NT2/D1 (cell line): ENCODE measurements at regions not wholly inside any gene's neighbourhood (a gene's known extent, or its start where the extent isn't known, plus 50 kb on each side); places are given as distances from the start of the nearest gene placed in this dataset.
"Not testable (repeated sequence)": the region's sequence is repeated elsewhere in the genome, so short reads cannot be mapped to it uniquely, and the experiment has no call there.

Source experiments
- YY1 ChIP-seq: IDR thresholded peaks from 2 replicates; pipeline ENCODE4 v1.6.1; 2011; ENCODE audit not compliant: insufficient read length, insufficient read depth
- ZNF274 ChIP-seq: IDR thresholded peaks from 2 replicates; pipeline ENCODE4 v1.6.1; 2011; ENCODE audit warnings: mild to moderate bottlenecking, low read depth, low read length

GRCh38 chr2:87692914-87693313 is 55.0 kb upstream of the PLGLB2 start:
- not testable (repeated sequence) for TF ChIP-seq ZNF274, YY1
